Stimulated activated naive CD8-positive, alpha-beta T cell treated with anti-CD3 and anti-CD28 coated beads, Interleukin-15, Interleukin-2, amounts not matched to agents 100 ng/mL and 50 ng/mL, for 24 hours (primary cell): ENCODE measurements at regions not wholly inside any gene's neighbourhood (a gene's known extent, or its start where the extent isn't known, plus 50 kb on each side); places are given as distances from the start of the nearest gene placed in this dataset.
"Not testable (repeated sequence)": the region's sequence is repeated elsewhere in the genome, so short reads cannot be mapped to it uniquely, and the experiment has no call there.

Experiments used
- H3K27ac Mint-ChIP-seq: one replicate; pipeline ENCODE4 v1.8.0; 2021; ENCODE audit warnings: mild to moderate bottlenecking, mixed read lengths
- H3K27me3 Mint-ChIP-seq: one replicate; pipeline ENCODE4 v1.8.0; 2021; ENCODE audit warnings: mixed read lengths
- H3K36me3 Mint-ChIP-seq: one replicate; pipeline ENCODE4 v1.8.0; 2021; ENCODE audit warnings: low read depth, mixed read lengths
- H3K4me1 Mint-ChIP-seq: one replicate; pipeline ENCODE4 v1.8.0; 2021; ENCODE audit warnings: low read depth, mixed read lengths
- H3K4me3 Mint-ChIP-seq: one replicate; pipeline ENCODE4 v1.8.0; 2021; ENCODE audit warnings: mild to moderate bottlenecking, mixed read lengths
- H3K9me3 Mint-ChIP-seq: one replicate; pipeline ENCODE4 v1.8.0; 2021; ENCODE audit warnings: mixed read lengths

DNA sequence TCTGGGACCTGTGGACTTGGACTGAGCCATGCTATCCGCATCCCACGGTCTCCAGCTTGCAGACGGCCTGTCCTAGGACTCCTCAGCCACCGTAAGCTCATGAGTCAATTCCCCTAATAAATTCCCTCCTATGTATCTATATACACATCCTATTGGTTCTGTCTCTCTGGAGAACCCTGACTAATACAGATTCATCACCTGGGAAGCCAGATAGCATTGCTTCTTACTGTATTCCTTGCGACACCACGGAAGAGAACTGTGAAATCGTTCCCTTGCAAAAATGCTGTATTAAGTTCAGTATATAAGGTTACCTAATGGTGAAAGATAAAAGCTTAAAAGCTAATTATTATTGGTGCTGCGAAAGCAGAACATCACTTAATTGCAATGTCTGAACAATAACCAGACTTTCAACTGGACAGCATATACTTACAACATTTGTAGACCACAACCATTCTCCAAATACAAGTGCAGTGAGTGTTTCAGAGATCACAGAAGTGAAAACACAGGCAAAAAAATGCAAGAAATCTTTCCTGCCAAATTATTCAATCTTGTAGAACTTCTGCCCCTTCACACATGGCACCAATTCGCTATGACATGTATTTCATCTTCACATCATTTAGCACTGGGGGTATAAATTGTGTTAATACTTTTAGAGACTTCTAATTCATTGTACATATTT lies 352.9 kb downstream of the TXNL1 start:
- Mint-ChIP-seq H3K36me3 (no peaks in the 10 kb centered on the region), H3K4me1 (no peaks in the 10 kb centered on the region), H3K27ac (no peak overlapping the region), H3K27me3 (no peaks in the 10 kb centered on the region), H3K9me3 (no peaks in the 10 kb centered on the region), H3K4me3 (no peak overlapping the region)

DNA sequence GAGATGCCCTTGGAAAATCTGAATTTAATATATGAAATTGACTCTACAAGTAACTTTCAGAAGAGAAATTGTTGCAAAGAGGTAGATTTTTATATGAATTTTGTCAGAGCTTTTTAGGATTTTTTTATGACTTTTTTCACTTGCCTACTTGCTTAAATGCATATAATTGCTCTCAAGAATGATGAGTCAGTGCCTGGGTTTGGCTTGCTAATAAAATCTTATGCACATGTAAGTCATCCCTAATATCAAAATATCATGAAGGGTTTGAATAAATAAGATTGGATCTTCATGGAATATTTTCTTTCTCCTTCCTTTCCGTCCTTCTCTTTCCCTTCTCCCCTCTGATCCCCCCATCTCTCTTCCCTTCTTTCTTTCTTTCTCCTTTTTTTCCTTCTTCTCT lies 354.1 kb downstream of the TXNL1 start:
- Mint-ChIP-seq H3K36me3 (no peaks in the 10 kb centered on the region), H3K4me3 (no peak overlapping the region), H3K27ac (no peak overlapping the region), H3K27me3 (no peaks in the 10 kb centered on the region), H3K9me3 (peaks cover 5% of the 10 kb centered on the region), H3K4me1 (no peaks in the 10 kb centered on the region)

- H3K4me1 Mint-ChIP-seq = no peaks in the 10 kb centered on the region
- no peaks in the 10 kb centered on the region for H3K36me3 Mint-ChIP-seq
- no peak overlapping the region for H3K4me3 Mint-ChIP-seq
- H3K27me3 Mint-ChIP-seq = no peaks in the 10 kb centered on the region
- H3K27ac Mint-ChIP-seq = no peak overlapping the region
- H3K9me3 Mint-ChIP-seq = peaks cover 5% of the 10 kb centered on the region
Observed at GRCh38 chr18:56283316-56283715, 355.1 kb downstream of the TXNL1 start.

DNA sequence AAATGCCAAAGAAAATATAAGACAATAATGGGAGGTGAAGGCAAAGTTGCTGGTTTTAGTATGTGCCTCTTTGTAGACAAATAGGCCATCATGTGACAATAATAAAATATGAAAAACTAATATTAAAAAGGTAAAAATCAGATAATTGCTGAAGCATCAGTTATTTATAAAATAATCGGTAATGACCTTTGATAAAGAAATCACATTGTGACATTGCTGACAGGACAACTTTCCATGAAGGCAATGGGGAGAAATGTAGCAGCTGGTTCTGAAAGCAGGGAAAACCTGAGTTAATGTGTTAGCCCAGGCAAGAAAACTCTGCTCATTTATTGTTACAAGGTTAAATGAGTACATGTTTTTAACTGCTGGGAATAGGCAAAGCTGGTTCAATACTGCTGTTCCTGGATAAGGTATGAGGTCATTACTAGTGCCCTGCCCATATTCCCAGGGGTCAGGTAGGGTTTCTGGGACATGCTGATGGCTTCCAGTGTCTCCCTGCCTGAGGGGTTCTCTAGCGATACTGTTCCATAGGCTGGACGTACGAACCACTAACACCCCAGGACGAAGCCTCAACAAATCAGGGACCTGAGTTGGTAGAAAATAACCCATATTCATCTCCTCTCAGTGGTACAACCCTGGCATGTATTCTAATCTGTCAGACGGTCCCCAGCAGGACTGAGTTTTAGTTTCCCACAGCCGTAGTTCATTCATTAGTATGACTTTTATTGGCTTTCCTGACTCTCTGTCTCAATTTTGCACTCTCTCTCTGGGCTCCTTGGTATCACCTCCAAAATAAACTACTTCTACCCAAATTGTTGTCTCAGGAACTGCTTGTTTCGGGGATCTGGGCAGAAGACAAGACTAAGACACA lies 355.9 kb downstream of the TXNL1 start:
- Mint-ChIP-seq H3K9me3 (peaks cover 5% of the 10 kb centered on the region), H3K36me3 (no peaks in the 10 kb centered on the region), H3K27ac (no peak overlapping the region), H3K4me1 (no peaks in the 10 kb centered on the region), H3K4me3 (no peak overlapping the region), H3K27me3 (no peaks in the 10 kb centered on the region)

DNA sequence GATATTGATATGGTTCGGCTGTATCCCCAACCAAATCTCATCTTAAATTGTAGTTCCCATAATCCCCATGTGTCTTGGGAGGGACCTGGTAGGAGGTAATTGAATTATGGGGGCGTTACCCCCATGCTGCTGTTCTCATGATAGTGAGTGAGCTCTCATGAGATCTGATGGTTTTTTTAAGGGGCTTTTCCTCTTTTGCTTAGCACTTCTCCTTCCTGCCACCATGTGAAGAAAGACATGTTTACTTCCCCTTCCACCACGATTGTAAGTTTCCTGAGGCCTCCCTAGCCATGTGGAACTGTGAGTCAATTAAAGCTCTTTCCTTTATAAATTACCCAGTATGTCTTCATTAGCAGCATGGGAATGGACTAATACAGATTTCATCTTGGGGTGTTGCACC lies 358.6 kb downstream of the TXNL1 start:
- H3K4me3 Mint-ChIP-seq, H3K9me3 Mint-ChIP-seq, H3K4me1 Mint-ChIP-seq, H3K27me3 Mint-ChIP-seq, H3K27ac Mint-ChIP-seq, H3K36me3 Mint-ChIP-seq: not testable (repeated sequence)

- Mint-ChIP-seq H3K9me3 (peaks cover 5% of the 10 kb centered on the region), H3K27me3 (no peaks in the 10 kb centered on the region), H3K36me3 (no peaks in the 10 kb centered on the region), H3K4me1 (peaks cover 3% of the 10 kb centered on the region), H3K27ac (no peak overlapping the region), H3K4me3 (no peak overlapping the region)
Observed at GRCh38 chr18:56278421-56279003, 359.9 kb downstream of the TXNL1 start.

DNA sequence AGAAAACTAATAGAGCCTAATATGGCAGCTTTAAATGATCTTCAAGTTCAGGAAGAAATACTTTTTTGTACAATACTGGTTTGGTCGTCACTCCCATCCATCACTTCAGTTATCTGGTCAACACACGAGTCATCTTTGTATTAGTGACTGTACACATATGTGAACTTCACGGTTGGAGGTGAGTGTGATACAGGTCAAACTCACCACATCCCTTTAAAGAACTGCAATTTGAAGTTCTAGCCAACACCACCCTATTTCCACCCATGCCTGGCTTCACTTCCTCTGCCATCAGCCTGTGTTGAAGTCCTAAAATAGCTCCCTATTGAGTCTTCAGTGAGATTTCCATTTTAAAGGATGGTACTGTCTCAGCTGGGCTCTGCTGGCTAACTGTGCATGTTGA lies 361.9 kb downstream of the TXNL1 start:
- Mint-ChIP-seq H3K9me3 (peaks cover 5% of the 10 kb centered on the region), H3K4me1 (peaks cover 3% of the 10 kb centered on the region), H3K27ac (no peak overlapping the region), H3K27me3 (no peaks in the 10 kb centered on the region), H3K4me3 (no peak overlapping the region), H3K36me3 (no peaks in the 10 kb centered on the region)

DNA sequence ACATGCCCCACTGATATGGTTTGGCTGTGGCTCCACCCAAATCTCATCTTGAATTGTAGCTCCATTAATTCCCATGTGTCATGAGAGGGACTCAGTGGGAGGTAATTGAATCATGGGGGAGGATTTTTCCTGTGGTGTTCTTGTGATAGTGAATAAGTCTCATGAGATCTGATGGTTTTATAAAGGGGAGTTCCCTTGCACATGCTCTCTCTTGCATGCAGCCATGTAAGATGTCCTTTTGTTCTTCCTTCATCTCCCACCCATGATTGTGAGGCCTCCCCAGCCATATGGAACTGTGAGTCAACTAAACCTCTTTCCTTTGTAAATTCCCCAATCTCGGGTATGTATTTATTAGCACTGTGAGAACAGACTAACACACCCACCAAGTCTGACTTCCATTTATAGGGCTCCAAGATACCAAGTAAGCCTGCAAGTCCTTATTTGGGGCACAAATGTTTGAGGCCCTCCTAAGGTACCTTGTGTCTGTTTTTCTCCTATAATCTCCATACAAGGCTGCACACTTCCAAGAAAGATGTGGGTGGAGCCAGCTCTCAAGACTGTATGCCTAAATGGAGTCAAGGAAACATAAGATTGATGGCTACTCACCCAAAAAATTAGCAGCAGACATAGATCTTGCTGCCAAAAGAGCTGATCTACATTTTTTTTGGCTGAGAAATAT lies 364.7 kb downstream of the TXNL1 start:
- H3K4me3 Mint-ChIP-seq = no peak overlapping the region
- peaks cover 3% of the 10 kb centered on the region for H3K4me1 Mint-ChIP-seq
- H3K36me3 Mint-ChIP-seq = no peaks in the 10 kb centered on the region
- no peaks in the 10 kb centered on the region for H3K27me3 Mint-ChIP-seq
- no peaks in the 10 kb centered on the region for H3K9me3 Mint-ChIP-seq
- H3K27ac Mint-ChIP-seq = no peak overlapping the region

- H3K36me3 Mint-ChIP-seq = no peaks in the 10 kb centered on the region
- no peaks in the 10 kb centered on the region for H3K9me3 Mint-ChIP-seq
- H3K27ac Mint-ChIP-seq = no peak overlapping the region
- H3K27me3 Mint-ChIP-seq = no peaks in the 10 kb centered on the region
- H3K4me1 Mint-ChIP-seq = peaks cover 6% of the 10 kb centered on the region
- H3K4me3 Mint-ChIP-seq = no peak overlapping the region
Observed at GRCh38 chr18:56270671-56271250, 367.6 kb downstream of the TXNL1 start.

DNA sequence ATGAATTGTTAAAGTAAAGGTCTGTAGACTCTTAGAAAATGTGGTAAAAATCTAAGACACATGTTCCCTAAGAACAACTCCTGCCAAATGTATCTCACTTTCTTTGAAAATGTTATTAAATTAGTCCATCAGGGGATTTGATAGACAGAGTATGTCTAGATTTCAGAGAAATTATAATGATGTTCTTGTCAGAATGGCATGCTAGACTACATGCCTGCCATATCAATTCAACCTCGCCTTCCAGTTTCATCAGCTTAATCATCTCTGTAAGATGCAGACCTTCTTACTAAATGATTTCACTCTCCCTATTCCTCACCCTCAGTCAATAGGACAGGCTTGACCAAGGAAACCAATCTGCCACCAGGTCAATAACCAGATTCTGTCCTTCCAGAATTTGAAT lies 368.4 kb downstream of the TXNL1 start:
- no peaks in the 10 kb centered on the region for H3K27me3 Mint-ChIP-seq

DNA sequence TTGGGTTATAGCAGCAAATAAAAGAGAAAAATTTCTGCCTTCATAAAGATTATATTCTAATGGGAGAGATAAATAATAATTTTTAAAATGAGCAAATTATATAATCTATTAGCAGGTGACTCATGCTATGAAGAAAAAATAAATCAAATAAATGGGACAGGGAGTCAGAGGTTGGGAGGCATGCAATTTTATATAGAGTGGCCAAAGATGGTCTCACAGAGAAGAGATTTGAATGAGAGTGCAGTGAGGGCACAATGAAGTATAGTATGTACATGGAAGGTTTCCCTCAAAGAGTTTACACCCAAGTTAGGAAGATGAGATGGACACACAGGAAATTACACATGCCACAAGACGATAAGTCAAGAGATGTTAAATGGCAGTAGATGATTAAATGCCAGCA lies 369.4 kb downstream of the TXNL1 start:
- peaks cover 6% of the 10 kb centered on the region for H3K4me1 Mint-ChIP-seq
- no peaks in the 10 kb centered on the region for H3K27me3 Mint-ChIP-seq
- no peak overlapping the region for H3K4me3 Mint-ChIP-seq
- no peaks in the 10 kb centered on the region for H3K36me3 Mint-ChIP-seq
- no peak overlapping the region for H3K27ac Mint-ChIP-seq
- peaks cover 4% of the 10 kb centered on the region for H3K9me3 Mint-ChIP-seq

More for the DNA sequence above, 368.4 kb downstream of the TXNL1 start:
- Mint-ChIP-seq H3K9me3 (no peaks in the 10 kb centered on the region), H3K4me3 (no peak overlapping the region), H3K36me3 (no peaks in the 10 kb centered on the region), H3K27ac (no peak overlapping the region), H3K4me1 (peaks cover 6% of the 10 kb centered on the region)

DNA sequence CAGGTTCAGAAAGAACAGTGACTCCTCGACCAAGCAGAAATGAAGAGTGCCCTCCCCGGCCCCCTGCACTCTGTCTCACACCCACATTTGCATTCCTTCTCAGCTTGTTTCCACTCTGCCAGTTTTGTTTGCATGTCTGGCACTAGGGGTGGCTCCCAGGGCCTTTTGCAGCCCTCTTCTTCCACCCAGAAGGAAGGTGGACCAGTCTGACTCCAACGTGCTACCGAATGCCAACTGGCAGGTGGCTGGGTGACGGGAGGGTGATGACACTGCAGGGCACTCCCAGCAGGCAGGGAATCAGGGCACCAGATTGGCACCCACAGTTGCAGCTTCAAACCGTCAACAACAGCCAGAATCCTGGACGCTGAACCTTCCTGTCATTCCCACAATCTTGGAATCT lies 371.1 kb downstream of the TXNL1 start:
- Mint-ChIP-seq H3K4me3 (no peak overlapping the region), H3K4me1 (peaks cover 6% of the 10 kb centered on the region), H3K27me3 (no peaks in the 10 kb centered on the region), H3K36me3 (no peaks in the 10 kb centered on the region), H3K9me3 (peaks cover 7% of the 10 kb centered on the region), H3K27ac (no peak overlapping the region)

- Mint-ChIP-seq H3K27me3 (no peaks in the 10 kb centered on the region), H3K4me3 (no peak overlapping the region), H3K4me1 (peaks cover 5% of the 10 kb centered on the region), H3K36me3 (no peaks in the 10 kb centered on the region), H3K9me3 (peaks cover 8% of the 10 kb centered on the region), H3K27ac (no peak overlapping the region)
Observed at GRCh38 chr18:56258178-56258577, 380.2 kb downstream of the TXNL1 start.

- no peak overlapping the region for H3K27ac Mint-ChIP-seq
- H3K9me3 Mint-ChIP-seq = peaks cover 8% of the 10 kb centered on the region
- no peak overlapping the region for H3K4me3 Mint-ChIP-seq
- peaks cover 5% of the 10 kb centered on the region for H3K4me1 Mint-ChIP-seq
- H3K27me3 Mint-ChIP-seq = no peaks in the 10 kb centered on the region
- H3K36me3 Mint-ChIP-seq = no peaks in the 10 kb centered on the region
Observed at GRCh38 chr18:56257205-56257604, 381.2 kb downstream of the TXNL1 start.

DNA sequence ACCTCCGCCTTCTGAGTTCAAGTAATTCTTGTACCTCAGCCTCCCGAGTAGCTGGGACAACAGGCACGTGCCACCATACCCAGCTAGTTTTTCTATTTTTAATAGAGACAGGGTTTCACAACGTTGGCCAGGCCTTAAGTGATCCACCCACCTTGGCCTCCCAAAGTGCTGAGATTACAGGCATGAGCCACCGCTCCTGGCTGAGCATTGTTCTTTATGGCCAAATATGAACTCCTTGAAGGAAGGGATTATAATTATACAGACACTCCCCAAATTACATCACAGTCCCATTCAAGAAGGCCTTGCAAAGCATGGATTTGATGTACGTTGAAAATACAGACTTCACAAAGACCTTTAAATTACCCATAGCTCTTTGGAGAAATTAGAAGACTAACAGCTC lies 381.7 kb downstream of the TXNL1 start:
- no peaks in the 10 kb centered on the region for H3K27me3 Mint-ChIP-seq
- H3K9me3 Mint-ChIP-seq = peaks cover 8% of the 10 kb centered on the region
- no peak overlapping the region for H3K4me3 Mint-ChIP-seq
- no peaks in the 10 kb centered on the region for H3K36me3 Mint-ChIP-seq
- peaks cover 5% of the 10 kb centered on the region for H3K4me1 Mint-ChIP-seq
- no peak overlapping the region for H3K27ac Mint-ChIP-seq
